Kasumi-1 (cell line): ENCODE measurements at regions not wholly inside any gene's neighbourhood (a gene's known extent, or its start where the extent isn't known, plus 50 kb on each side); places are given as distances from the start of the nearest gene placed in this dataset.

ENCODE experiments used
- DNase-seq, 2 experiments: peaks; one replicate each; lab custom pipeline; 2025; lab: John Stamatoyannopoulos, UW

DNA sequence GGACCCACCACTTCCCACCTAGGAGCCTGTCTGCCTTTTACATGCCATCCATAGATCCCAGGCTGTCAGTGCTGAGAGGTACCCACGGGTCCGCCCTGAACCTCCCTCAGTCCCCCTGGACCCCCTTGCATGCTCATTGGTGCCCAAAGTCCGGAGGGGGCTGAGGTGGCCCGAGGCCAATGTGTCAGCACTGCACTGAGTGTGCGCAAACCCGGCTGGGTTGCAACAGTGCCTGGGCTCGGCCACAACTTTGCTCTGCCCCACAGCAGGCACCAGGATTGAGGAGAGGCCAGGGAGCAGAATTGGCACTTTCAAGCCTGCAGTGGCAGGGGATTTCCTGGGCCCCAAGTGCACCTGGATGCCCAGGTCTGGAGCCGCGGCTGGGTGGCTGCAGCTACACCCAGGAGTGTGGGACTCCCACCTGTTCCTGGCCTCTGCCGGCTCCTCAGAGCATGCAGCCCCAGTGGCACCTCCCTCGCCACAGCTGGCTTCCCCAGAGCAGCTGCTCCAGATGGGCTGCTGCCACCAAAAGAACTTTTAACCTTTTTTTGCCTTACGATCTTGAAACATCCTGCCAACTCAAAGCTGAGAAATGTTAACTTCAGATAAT is 837.0 kb downstream of the SLITRK6 start:
- DNase-seq: no peak

GRCh38 chr13:84961023-84961422 is 838.2 kb downstream of the SLITRK6 start:
- DNase-seq: no peak

GRCh38 chr13:84959818-84960217 is 839.4 kb downstream of the SLITRK6 start:
- no peak for DNase-seq

DNA sequence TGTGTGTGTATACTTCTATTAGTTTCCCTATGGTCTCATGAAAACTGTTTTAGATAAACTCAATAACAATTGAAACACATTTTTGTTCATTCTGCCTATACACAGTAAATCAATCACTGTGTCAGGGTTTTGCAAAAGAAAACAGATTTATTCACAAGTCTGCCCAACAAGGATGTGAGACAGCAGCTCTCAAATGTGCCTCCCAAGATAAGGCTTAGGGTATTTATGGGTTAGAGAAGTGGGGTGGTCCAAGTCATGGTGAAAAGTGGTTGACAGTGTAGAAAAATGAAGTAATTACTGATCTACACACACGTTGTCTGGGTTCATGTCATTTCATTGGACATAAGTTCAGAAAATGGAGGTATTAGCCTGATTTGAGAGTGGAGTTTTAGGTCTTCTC is 844.6 kb downstream of the SLITRK6 start:
- DNase-seq: no peak

- no peak for DNase-seq
Observed at GRCh38 chr13:84951128-84951527, 848.1 kb downstream of the SLITRK6 start.

DNA sequence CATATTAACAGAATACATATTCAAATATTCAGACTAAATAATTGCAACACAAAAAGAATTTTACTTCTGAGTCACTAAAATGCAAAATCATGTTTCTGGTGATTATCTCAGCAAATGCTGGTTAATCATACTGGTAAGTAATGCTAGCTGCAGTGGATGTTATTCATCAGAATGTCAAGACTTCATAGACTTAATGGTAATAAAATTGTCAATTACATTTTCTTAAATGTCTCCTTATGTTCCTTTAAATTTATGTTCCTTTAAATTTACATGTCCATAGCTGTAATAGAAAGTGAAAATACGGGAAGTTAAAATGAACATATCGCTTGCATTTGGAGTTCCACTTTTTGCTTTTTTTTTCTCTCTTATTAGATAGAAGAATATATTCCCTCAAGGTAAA is 853.0 kb downstream of the SLITRK6 start:
- DNase-seq: peak; percentile 21 to 36

DNA sequence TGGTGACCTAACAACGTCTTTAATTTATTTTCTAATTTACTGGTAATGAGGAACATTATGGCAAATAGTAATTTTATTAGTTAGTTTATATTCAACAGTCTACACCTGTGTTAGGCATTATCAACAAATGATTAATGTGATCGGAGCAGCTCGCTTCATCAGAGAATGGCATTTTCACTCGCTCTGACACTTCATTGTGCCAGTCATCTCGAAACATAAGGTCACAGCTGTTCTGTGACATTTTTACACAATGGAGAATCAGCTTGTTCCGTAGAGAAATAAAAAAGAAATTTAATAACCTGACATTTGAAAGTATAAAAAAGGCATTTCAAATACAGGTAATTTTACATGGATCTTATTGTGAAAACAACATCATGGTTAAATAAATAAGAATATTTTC is 858.4 kb downstream of the SLITRK6 start:
- DNase-seq: no peak

- DNase-seq: no peak
Observed at GRCh38 chr13:84940167-84940566, 859.1 kb downstream of the SLITRK6 start.

GRCh38 chr13:84934911-84935310 is 864.3 kb downstream of the SLITRK6 start:
- DNase-seq: no peak

- no peak for DNase-seq
Observed at GRCh38 chr13:84933797-84934196, 865.4 kb downstream of the SLITRK6 start.

DNA sequence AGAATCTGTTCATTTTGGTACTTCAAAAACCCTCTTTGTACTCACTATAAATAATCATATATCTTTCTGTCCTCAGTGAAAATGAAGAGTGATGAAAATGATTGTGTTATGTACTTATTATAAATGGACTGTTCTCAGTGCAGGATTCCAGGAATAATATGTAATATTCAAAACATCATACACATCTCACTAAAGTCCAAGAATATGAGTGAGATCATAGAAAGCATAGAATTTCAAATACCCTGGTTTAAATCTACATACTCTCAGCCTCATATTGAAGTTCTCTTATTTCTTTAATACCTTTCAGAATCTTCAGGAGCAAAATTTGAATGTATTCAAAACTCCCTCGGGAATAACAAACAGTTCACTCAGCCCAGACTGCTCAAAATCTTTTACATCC is 868.0 kb downstream of the SLITRK6 start:
- DNase-seq: no peak

GRCh38 chr13:84927442-84928169 is 871.6 kb downstream of the SLITRK6 start:
- no peak for DNase-seq

GRCh38 chr13:84925443-84925842 is 873.8 kb downstream of the SLITRK6 start:
- DNase-seq: no peak

- DNase-seq: no peak
Observed at GRCh38 chr13:84923831-84924230, 875.4 kb downstream of the SLITRK6 start.

- peak; percentile 35 to 57 for DNase-seq
Observed at GRCh38 chr13:84917252-84917878, 881.9 kb downstream of the SLITRK6 start.

DNA sequence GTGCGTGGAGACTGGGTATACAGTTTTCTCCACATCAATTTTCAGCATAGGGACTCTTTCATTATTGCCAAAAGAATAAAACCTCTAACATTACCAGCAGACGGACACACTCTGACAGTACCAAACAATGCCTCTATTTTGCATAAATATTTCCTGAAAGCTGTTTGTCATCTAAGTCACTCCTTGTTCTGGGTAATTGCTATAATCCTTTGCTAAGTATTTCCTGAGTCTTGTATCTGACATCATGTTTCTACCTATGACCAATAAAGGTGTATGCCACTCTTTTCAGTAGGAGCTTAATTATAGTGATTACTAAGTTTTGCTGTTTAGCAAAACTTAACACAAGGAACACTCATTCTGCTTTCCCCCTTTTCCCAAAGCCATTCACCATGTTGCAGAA is 886.5 kb downstream of the SLITRK6 start:
- no peak for DNase-seq

DNA sequence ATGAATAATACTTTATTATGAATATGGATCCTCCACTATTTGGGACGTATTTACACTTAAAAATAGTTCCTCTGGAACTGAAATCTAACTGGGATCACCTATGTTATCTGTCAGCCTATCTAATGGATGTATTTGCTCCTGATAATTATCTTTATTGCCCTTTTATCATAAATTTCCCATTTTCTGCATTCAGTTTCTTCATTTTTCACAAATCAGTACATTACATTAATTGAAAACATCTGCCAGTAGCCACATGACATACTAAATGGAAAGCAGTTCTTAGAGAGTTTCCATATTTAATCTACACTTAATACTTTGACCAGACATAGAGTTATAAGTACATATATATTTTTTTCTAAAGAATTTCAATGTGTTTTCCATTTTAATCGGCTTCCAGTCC is 888.8 kb downstream of the SLITRK6 start:
- no peak for DNase-seq

GRCh38 chr13:84903391-84903790 is 895.8 kb downstream of the SLITRK6 start:
- DNase-seq: no peak

GRCh38 chr13:84902243-84902642 is 897.0 kb downstream of the SLITRK6 start:
- no peak for DNase-seq

GRCh38 chr13:84896128-84896527 is 903.1 kb downstream of the SLITRK6 start:
- DNase-seq: peak; percentile 61

DNA sequence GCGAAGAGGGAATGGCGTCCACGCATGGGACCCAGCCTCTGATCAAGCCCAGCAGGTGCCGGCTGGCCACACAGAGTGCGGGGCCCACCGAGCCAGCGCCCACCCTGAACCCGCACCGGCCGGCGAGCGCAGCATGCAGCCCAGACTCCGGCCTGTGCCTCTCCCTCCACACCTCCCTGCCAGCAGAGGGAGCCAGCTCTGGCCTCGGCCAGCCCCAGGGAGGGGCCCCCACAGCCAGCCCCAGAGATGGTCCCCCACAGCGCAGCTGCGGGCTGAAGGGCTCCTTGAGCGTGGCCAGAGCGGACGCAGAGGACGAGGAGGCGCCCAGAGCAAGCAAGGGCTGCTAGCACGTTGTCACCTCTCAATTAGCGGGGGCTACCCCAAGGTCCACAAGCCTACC is 904.5 kb downstream of the SLITRK6 start:
- DNase-seq: no peak

GRCh38 chr13:84885868-84886267 is 913.4 kb downstream of the SLITRK6 start:
- DNase-seq: no peak

- no peak for DNase-seq
Observed at GRCh38 chr13:84873951-84874350, 925.3 kb downstream of the SLITRK6 start.
